Activated CD4-positive, alpha-beta T cell treated with anti-CD3 and anti-CD28 coated beads, Interleukin-2, Interleukin-4, amounts not matched to agents 100 ng/mL and 50 ng/mL, durations not matched to agents 16 hours and 8 hours (primary cell): ENCODE measurements at regions not wholly inside any gene's neighbourhood (a gene's known extent, or its start where the extent isn't known, plus 50 kb on each side); places are given as distances from the start of the nearest gene placed in this dataset.

ENCODE experiments used
- DNase-seq: peaks from one replicate; pipeline ENCODE4 v3.0.0-alpha.2; 2020; ENCODE audit warnings: low spot score

- no peak for DNase-seq
These were observed 117.0 kb downstream of the ANKRD60 start for GRCh38 chr20:58111310-58112016.

- DNase-seq, result no peak
These were observed 118.4 kb downstream of the ANKRD60 start for GRCh38 chr20:58109918-58110635.

GRCh38 chr20:58109126-58109880 lies 119.2 kb downstream of the ANKRD60 start:
- DNase-seq, result no peak

GRCh38 chr20:58107533-58107932 lies 120.9 kb downstream of the ANKRD60 start:
- DNase-seq, result no peak

GRCh38 chr20:58106143-58106750 lies 122.2 kb downstream of the ANKRD60 start:
- DNase-seq, result no peak

- no peak for DNase-seq
These were observed 124.5 kb downstream of the ANKRD60 start for GRCh38 chr20:58103961-58104360.

- no peak for DNase-seq
These were observed 124.9 kb downstream of the ANKRD60 start for GRCh38 chr20:58103517-58103904.

- no peak for DNase-seq
These were observed 125.5 kb downstream of the ANKRD60 start for GRCh38 chr20:58102744-58103516.

GRCh38 chr20:58102261-58102660 lies 126.2 kb downstream of the ANKRD60 start:
- DNase-seq, result no peak

- no peak for DNase-seq
These were observed 127.6 kb downstream of the ANKRD60 start for GRCh38 chr20:58100731-58101356.

GRCh38 chr20:58099956-58100730 lies 128.3 kb downstream of the ANKRD60 start:
- no peak for DNase-seq

- DNase-seq, result no peak
These were observed 129.0 kb downstream of the ANKRD60 start for GRCh38 chr20:58099291-58099935.

GRCh38 chr20:58098571-58098970 lies 129.9 kb downstream of the ANKRD60 start:
- no peak for DNase-seq

GRCh38 chr20:58097943-58098342 lies 130.5 kb downstream of the ANKRD60 start:
- DNase-seq, result no peak

- DNase-seq, result no peak
These were observed 131.0 kb downstream of the ANKRD60 start for GRCh38 chr20:58097429-58097828.

- DNase-seq, result no peak
These were observed 131.5 kb downstream of the ANKRD60 start for GRCh38 chr20:58096880-58097423.

- DNase-seq, result no peak
These were observed 133.8 kb downstream of the ANKRD60 start for GRCh38 chr20:58094698-58095097.

GRCh38 chr20:58094160-58094559 lies 134.3 kb downstream of the ANKRD60 start:
- DNase-seq, result no peak

- DNase-seq, result no peak
These were observed 135.6 kb downstream of the ANKRD60 start for GRCh38 chr20:58092871-58093270.

GRCh38 chr20:58092353-58092752 lies 136.1 kb downstream of the ANKRD60 start:
- DNase-seq, result no peak
